RWPE1 (cell line): ENCODE measurements at regions not wholly inside any gene's neighbourhood (a gene's known extent, or its start where the extent isn't known, plus 50 kb on each side); places are given as distances from the start of the nearest gene placed in this dataset.

ENCODE experiments used
- CTCF ChIA-PET: fragments of 350-600 bp; sonication (Branson Sonifier 250); formaldehyde crosslinking; extraction: SDS; loops from one replicate; lab custom pipeline; 2021; lab: Yijun Ruan, JAX
- POLR2A ChIA-PET: fragments of 400-600 bp; formaldehyde crosslinking; extraction: SDS; loops from one replicate; lab custom pipeline; 2020; ENCODE audit warnings: antibody characterized with exemption; ENCODE audit not compliant: low non-redundant PET; lab: Yijun Ruan, JAX
- DNase-seq: peaks from one replicate; pipeline ENCODE4 v3.0.0; 2012; ENCODE audit warnings: low spot score
- H3K27ac ChIP-seq: fragments of 450-650 bp; 2 replicates; pipeline ENCODE4 v1.5.1; 2017
- TF ChIP-seq, protein P1 (sequence below): fragments of 450-650 bp; conservative IDR thresholded peaks from 2 replicates; pipeline ENCODE4 v1.5.1; 2017; ENCODE audit warnings: low read depth, mild to moderate bottlenecking

DNA sequence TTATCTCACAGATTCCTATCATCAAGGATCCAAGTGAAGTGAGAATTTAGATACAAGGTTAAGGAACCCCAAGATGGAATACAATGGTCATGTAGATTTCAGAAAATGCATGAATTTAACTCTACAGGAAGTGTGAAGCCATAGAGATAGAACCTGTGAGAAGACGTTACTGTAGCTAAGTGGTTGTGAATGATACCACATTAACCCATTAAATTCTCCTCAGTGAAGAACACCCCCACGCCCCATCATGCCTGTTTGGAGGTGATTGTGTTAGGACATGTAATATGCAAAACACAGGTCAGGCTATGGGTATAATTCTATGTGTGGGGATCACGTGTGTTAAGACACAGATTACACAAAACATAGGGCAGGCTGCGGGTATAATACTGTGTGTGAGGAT, 1166.7 kb downstream of the EFNB2 start:
- no peak overlapping the region for H3K27ac ChIP-seq
- ChIA-PET CTCF (no interaction called here), POLR2A (no interaction called here)
- TF ChIP-seq, protein P1, sequence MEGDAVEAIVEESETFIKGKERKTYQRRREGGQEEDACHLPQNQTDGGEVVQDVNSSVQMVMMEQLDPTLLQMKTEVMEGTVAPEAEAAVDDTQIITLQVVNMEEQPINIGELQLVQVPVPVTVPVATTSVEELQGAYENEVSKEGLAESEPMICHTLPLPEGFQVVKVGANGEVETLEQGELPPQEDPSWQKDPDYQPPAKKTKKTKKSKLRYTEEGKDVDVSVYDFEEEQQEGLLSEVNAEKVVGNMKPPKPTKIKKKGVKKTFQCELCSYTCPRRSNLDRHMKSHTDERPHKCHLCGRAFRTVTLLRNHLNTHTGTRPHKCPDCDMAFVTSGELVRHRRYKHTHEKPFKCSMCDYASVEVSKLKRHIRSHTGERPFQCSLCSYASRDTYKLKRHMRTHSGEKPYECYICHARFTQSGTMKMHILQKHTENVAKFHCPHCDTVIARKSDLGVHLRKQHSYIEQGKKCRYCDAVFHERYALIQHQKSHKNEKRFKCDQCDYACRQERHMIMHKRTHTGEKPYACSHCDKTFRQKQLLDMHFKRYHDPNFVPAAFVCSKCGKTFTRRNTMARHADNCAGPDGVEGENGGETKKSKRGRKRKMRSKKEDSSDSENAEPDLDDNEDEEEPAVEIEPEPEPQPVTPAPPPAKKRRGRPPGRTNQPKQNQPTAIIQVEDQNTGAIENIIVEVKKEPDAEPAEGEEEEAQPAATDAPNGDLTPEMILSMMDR = no peak
- no peak for DNase-seq

GRCh38 chr13:105365831-105366230, 1169.6 kb downstream of the EFNB2 start:
- TF ChIP-seq, protein P1 = no peak
- POLR2A ChIA-PET = no interaction called here
- CTCF ChIA-PET = interaction anchor here (0.5 to 0.6 kb wide), 2 partner anchors 404 to 1533 kb away, joined by 3 read pairs; no protein-coding TSS in a partner anchor
- H3K27ac ChIP-seq = no peak overlapping the region
- no peak for DNase-seq

DNA sequence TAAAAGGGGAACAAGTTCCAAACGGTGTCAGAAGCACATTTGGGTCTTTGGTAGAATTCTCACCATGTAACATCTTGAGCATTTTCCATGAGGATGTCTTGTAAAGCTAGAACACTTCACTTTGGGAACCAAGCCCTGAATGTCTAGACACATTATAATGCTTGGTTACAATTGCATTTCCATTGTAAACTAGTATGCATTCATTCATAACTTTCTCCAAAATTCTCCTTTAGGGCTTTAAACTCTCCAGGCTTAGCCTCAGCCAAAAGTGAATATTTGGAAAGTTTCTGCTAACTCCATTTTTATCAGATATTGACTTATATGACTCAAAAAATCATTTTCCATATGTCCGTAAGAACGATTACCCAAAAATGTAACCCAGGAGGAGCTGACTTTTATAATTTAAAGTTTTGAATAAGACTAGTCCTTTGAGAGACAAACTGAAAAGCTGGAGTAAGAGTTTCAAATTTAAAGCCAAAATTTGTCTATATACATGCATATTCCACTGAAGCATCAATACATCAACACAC, 1170.4 kb downstream of the EFNB2 start:
- H3K27ac ChIP-seq = no peak overlapping the region
- POLR2A ChIA-PET = no interaction called here
- CTCF ChIA-PET = interaction anchor here (0.5 kb wide), 2 partner anchors 15 to 404 kb away, joined by 3 to 4 read pairs; no protein-coding TSS in a partner anchor
- TF ChIP-seq, protein P1 = no peak
- DNase-seq = no peak

DNA sequence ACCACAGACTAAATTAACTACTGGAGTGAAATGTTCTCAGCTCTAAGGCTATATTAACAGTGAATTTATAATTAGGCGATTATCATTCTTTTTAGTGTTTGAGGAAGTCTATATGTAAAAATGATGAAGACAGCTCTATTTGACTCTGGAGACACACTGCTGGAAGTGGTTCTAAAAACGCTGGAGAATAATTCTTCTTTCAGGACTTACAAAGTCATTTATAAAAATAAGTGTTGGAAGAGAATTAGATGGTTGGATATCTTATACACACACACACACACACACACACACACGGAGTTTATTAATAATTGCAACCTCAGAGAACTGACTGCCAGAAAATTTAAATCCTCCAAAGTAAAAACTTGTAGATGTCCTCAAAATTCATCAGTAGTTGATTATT, 1171.3 kb downstream of the EFNB2 start:
- no peak overlapping the region for H3K27ac ChIP-seq
- ChIA-PET CTCF (no interaction called here), POLR2A (no interaction called here)
- TF ChIP-seq, protein P1 = no peak
- no peak for DNase-seq

DNA sequence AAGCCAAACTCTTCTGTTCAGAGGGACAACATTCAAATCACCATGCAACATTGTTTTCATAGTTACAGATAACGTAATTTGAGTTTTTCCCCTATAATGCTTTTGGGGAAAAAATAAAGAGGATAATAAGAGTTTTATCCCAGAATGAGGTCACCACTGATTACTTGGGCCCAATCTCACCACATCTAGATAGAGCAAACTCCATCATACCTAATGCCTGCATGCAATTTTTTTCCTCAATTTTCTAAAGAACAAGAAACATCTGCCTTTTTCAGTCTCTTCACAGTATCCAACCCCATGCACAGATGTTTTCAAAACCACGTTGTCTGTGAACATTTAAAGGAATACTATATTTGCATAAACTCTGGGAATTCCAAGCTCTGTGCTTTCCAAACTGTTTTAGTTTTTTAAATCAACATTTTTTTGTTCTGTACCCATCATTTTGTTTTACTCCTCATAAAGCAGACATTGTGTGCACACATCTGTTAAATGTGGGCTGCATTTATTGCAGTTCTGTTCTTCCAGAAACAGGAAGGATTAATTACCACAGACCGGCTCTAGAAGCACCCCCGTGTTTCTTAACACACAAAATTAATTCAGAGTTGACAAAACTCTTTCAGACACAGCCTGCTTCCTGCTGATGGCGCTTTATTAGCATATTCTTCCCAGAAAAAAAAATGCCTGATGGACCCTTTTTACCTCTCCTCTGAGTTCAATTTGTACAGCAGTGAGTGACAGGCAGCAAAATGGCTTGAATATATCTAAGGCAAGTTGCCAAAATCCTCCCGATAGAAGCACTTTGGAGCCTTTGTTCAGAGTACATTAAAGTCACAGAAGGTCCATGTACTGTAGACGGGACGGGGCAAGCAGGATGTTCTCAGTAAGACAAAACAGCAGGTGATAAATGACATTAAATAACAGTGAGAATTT, 1171.9 kb downstream of the EFNB2 start:
- no peak overlapping the region for H3K27ac ChIP-seq

DNA sequence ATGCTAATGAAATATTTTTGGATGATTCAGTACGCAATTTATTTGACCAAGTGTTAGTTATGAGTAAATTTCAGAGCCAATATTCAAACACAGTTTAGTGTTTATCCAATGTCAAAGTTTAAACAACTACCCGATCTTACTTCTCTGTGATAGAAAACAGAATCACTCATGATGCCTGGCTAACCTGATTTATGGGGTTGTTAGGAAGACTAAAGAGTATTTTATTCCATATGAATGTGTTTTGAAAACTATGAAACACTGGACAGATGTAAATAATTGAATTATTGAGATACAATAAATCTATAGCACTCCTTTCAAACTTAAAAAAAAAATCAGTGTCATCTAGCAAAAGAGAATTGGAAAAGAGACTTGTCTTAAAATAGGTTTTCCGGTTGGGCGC, 1181.8 kb downstream of the EFNB2 start:
- no peak for DNase-seq
- CTCF ChIA-PET = no interaction called here
- no peak overlapping the region for H3K27ac ChIP-seq
- TF ChIP-seq, protein P1 = no peak
- POLR2A ChIA-PET = no interaction called here

More for the DNA sequence above, 1171.9 kb downstream of the EFNB2 start:
- DNase-seq = no peak
- CTCF ChIA-PET = interaction anchor here (0.7 kb wide), 1 partner anchor 331 kb away, joined by 3 read pairs; no protein-coding TSS in a partner anchor
- TF ChIP-seq, protein P1 = no peak
- POLR2A ChIA-PET = no interaction called here
